D341Med (cell line): ENCODE measurements at regions not wholly inside any gene's neighbourhood (a gene's known extent, or its start where the extent isn't known, plus 50 kb on each side); places are given as distances from the start of the nearest gene placed in this dataset.

Experiments
- DNase-seq: peaks from one replicate; pipeline ENCODE4 v3.0.0; 2012; ENCODE audit warnings: low spot score

GRCh38 chr15:99440551-99441443, 125.0 kb upstream of the MEF2A start:
- peak; percentile 11 for DNase-seq

- DNase-seq: no peak
Observed at GRCh38 chr15:99441444-99441800, 124.4 kb upstream of the MEF2A start.

- DNase-seq: peak; percentile 10
Observed at GRCh38 chr15:99441871-99442251, 123.9 kb upstream of the MEF2A start.

- DNase-seq: peak; percentile 19
Observed at GRCh38 chr15:99442252-99442897, 123.4 kb upstream of the MEF2A start.

GRCh38 chr15:99443056-99443756, 122.6 kb upstream of the MEF2A start:
- DNase-seq: no peak

GRCh38 chr15:99443768-99444446, 121.9 kb upstream of the MEF2A start:
- no peak for DNase-seq

GRCh38 chr15:99445272-99445850, 120.4 kb upstream of the MEF2A start:
- DNase-seq: peak; percentile 33

- peak; percentile 65 for DNase-seq
Observed at GRCh38 chr15:99446565-99447496, 119.0 kb upstream of the MEF2A start.

- DNase-seq: peak; percentile 35
Observed at GRCh38 chr15:99447497-99448371, 118.0 kb upstream of the MEF2A start.

GRCh38 chr15:99449514-99449913, 116.3 kb upstream of the MEF2A start:
- DNase-seq: peak; percentile 0

GRCh38 chr15:99450896-99451358, 114.9 kb upstream of the MEF2A start:
- DNase-seq: peak; percentile 9

- DNase-seq: peak; percentile 9
Observed at GRCh38 chr15:99451484-99451883, 114.3 kb upstream of the MEF2A start.

- DNase-seq: peak; percentile 10
Observed at GRCh38 chr15:99452010-99452409, 113.8 kb upstream of the MEF2A start.

- DNase-seq: peak; percentile 33
Observed at GRCh38 chr15:99452728-99453636, 112.8 kb upstream of the MEF2A start.

- DNase-seq: peak; percentile 8
Observed at GRCh38 chr15:99453637-99454030, 112.2 kb upstream of the MEF2A start.

- peak; percentile 9 for DNase-seq
Observed at GRCh38 chr15:99454107-99454809, 111.5 kb upstream of the MEF2A start.

GRCh38 chr15:99454941-99455788, 110.6 kb upstream of the MEF2A start:
- peak; percentile 33 for DNase-seq
